Right lobe of liver (tissue), 4 donors: ENCODE measurements at regions not wholly inside any gene's neighbourhood (a gene's known extent, or its start where the extent isn't known, plus 50 kb on each side); places are given as distances from the start of the nearest gene placed in this dataset.

Experiments used
- POLR2A ChIP-seq: fragments of 450-650 bp; IDR thresholded peaks from one replicate; pipeline ENCODE4 v1.6.1; 2017; ENCODE audit warnings: antibody characterized with exemption, mild to moderate bottlenecking
- TF ChIP-seq, protein P1 (sequence below), 4 donors: fragments of 200-600 bp in 3 of 4; fragments of 450-650 bp in 1 of 4; IDR thresholded peaks; one replicate each; pipeline versions ENCODE4 v1.5.1 to v1.8.0; 2016 to 2022; ENCODE audit warnings: antibody characterized with exemption in 4 of 4, mild to moderate bottlenecking in 2 of 4
- donor health status: DM: no; HTN: no; CAD: no.
- donor health status: DM: no; HTN: no; CAD: no.
- donor health status: DM: no; HTN: yes; CAD: no.

DNA sequence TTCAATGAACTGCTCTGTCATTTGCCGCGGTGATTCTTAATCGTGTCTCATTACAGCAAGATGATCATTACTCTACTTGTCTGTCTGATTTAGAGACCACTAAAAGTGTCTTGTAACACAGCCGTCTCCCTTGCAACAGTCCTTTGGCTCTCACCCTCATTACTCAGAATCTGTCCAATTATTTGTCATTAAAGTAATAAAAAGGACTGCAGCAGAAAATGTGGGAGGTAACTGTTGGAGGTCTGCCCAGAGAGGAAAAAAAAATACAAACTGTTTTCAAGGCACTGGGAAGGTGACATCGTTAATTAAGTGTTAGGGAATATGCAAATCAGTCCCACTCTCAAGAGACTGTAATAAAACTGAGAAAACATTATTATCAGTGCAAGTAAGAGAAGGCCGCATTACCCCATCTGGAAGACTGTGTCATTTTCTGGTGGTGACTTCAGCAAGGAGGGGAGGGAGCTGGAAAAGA is 281.0 kb downstream of the RASEF start:
- no peak for TF ChIP-seq POLR2A
- TF ChIP-seq, protein P1, sequence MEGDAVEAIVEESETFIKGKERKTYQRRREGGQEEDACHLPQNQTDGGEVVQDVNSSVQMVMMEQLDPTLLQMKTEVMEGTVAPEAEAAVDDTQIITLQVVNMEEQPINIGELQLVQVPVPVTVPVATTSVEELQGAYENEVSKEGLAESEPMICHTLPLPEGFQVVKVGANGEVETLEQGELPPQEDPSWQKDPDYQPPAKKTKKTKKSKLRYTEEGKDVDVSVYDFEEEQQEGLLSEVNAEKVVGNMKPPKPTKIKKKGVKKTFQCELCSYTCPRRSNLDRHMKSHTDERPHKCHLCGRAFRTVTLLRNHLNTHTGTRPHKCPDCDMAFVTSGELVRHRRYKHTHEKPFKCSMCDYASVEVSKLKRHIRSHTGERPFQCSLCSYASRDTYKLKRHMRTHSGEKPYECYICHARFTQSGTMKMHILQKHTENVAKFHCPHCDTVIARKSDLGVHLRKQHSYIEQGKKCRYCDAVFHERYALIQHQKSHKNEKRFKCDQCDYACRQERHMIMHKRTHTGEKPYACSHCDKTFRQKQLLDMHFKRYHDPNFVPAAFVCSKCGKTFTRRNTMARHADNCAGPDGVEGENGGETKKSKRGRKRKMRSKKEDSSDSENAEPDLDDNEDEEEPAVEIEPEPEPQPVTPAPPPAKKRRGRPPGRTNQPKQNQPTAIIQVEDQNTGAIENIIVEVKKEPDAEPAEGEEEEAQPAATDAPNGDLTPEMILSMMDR (IDR thresholded peaks at IDR 0.05), result no peak
